Prostate gland (tissue), 2 donors: ENCODE measurements at regions not wholly inside any gene's neighbourhood (a gene's known extent, or its start where the extent isn't known, plus 50 kb on each side); places are given as distances from the start of the nearest gene placed in this dataset.

Experiments
- CTCF ChIP-seq, 4 experiments: fragments of 200-600 bp in 2 of 4; fragments of 450-650 bp in 2 of 4; sonication (generic) in 2 of 4; IDR thresholded peaks; 1 replicate in 3 of 4; 2 replicates in 1 of 4; pipeline ENCODE4 v1.5.1; 2016 to 2019; ENCODE audit warnings: antibody characterized with exemption in 4 of 4, mild to moderate bottlenecking in 2 of 4, moderate library complexity in 2 of 4
- POLR2AphosphoS5 ChIP-seq: sonication (generic); formaldehyde crosslinking; IDR thresholded peaks from one replicate; pipeline ENCODE4 v1.6.1; 2017; ENCODE audit warnings: antibody characterized with exemption

- TF ChIP-seq POLR2AphosphoS5 (no peak), CTCF (IDR thresholded peaks at IDR 0.05) (no peak)
Measured at GRCh38 chr2:203606051-203606450, 71.0 kb upstream of the RAPH1 start.
